GM18870 (cell line): ENCODE measurements at regions not wholly inside any gene's neighbourhood (a gene's known extent, or its start where the extent isn't known, plus 50 kb on each side); places are given as distances from the start of the nearest gene placed in this dataset.
"Not testable (repeated sequence)": the region's sequence is repeated elsewhere in the genome, so short reads cannot be mapped to it uniquely, and the experiment has no call there.

Source experiments
- ATAC-seq: cut with Tn5 transposase; IDR thresholded peaks from one replicate; pipeline ENCODE4 v1.9.1; 2021; ENCODE audit warnings: moderate library complexity; ENCODE audit not compliant: unreplicated experiment

- no peak for ATAC-seq
These were observed 402.0 kb downstream of the MAFB start for GRCh38 chr20:40286975-40287531.

- no peak for ATAC-seq
These were observed 404.4 kb downstream of the MAFB start for GRCh38 chr20:40284611-40285010.

GRCh38 chr20:40283689-40284088 lies 405.3 kb downstream of the MAFB start:
- ATAC-seq: no peak

GRCh38 chr20:40282941-40283340 lies 406.1 kb downstream of the MAFB start:
- no peak for ATAC-seq

- ATAC-seq: no peak
These were observed 406.5 kb downstream of the MAFB start for GRCh38 chr20:40282541-40282940.

GRCh38 chr20:40280616-40281015 lies 408.4 kb downstream of the MAFB start:
- ATAC-seq: no peak

- ATAC-seq: no peak
These were observed 409.6 kb downstream of the MAFB start for GRCh38 chr20:40279390-40279789.

- ATAC-seq: no peak
These were observed 410.4 kb downstream of the MAFB start for GRCh38 chr20:40278673-40279072.

- ATAC-seq: no peak
These were observed 412.7 kb downstream of the MAFB start for GRCh38 chr20:40276301-40276700.

GRCh38 chr20:40275738-40276137 lies 413.3 kb downstream of the MAFB start:
- no peak for ATAC-seq

GRCh38 chr20:40274912-40275533 lies 414.0 kb downstream of the MAFB start:
- ATAC-seq: no peak

GRCh38 chr20:40269274-40269673 lies 419.8 kb downstream of the MAFB start:
- ATAC-seq: not testable (repeated sequence)

- ATAC-seq: no peak
These were observed 420.5 kb downstream of the MAFB start for GRCh38 chr20:40268321-40269075.

GRCh38 chr20:40265825-40266533 lies 423.1 kb downstream of the MAFB start:
- ATAC-seq: no peak

GRCh38 chr20:40262219-40262618 lies 426.8 kb downstream of the MAFB start:
- ATAC-seq: no peak

GRCh38 chr20:40258931-40259330 lies 430.1 kb downstream of the MAFB start:
- ATAC-seq: no peak

GRCh38 chr20:40257763-40258162 lies 431.3 kb downstream of the MAFB start:
- ATAC-seq: no peak

- no peak for ATAC-seq
These were observed 433.7 kb downstream of the MAFB start for GRCh38 chr20:40255365-40255764.

GRCh38 chr20:40254023-40254772 lies 434.8 kb downstream of the MAFB start:
- no peak for ATAC-seq

- no peak for ATAC-seq
These were observed 437.6 kb downstream of the MAFB start for GRCh38 chr20:40251284-40251932.
